GM12874 (cell line): ENCODE measurements at regions not wholly inside any gene's neighbourhood (a gene's known extent, or its start where the extent isn't known, plus 50 kb on each side); places are given as distances from the start of the nearest gene placed in this dataset.

Experiments
- TF ChIP-seq, protein P1 (sequence below): IDR thresholded peaks from 2 replicates; pipeline ENCODE4 v1.5.1; 2011; ENCODE audit warnings: low read depth, mild to moderate bottlenecking, control low read depth, low read length, moderate library complexity; ENCODE audit not compliant: insufficient read depth

DNA sequence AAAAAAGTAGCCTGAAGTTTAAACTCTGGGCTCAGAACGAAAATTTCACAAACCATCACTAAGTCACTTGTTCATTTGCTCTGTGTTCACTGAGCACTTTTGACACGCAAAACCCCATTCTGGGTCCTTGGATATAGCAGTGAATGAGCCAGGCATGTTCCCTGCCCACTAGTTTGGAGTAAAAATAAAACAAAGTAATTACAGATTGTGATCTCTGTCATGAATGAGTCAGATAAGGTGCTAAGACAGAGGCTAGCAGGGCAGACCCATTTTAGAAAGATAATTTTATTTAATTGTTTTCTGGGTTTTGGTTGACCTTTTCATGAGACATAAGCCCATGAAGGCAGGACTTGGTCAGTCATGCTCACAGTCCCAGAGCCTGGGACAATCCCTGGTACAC is 84.1 kb upstream of the ARHGEF3 start:
- TF ChIP-seq, protein P1, sequence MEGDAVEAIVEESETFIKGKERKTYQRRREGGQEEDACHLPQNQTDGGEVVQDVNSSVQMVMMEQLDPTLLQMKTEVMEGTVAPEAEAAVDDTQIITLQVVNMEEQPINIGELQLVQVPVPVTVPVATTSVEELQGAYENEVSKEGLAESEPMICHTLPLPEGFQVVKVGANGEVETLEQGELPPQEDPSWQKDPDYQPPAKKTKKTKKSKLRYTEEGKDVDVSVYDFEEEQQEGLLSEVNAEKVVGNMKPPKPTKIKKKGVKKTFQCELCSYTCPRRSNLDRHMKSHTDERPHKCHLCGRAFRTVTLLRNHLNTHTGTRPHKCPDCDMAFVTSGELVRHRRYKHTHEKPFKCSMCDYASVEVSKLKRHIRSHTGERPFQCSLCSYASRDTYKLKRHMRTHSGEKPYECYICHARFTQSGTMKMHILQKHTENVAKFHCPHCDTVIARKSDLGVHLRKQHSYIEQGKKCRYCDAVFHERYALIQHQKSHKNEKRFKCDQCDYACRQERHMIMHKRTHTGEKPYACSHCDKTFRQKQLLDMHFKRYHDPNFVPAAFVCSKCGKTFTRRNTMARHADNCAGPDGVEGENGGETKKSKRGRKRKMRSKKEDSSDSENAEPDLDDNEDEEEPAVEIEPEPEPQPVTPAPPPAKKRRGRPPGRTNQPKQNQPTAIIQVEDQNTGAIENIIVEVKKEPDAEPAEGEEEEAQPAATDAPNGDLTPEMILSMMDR: no peak

DNA sequence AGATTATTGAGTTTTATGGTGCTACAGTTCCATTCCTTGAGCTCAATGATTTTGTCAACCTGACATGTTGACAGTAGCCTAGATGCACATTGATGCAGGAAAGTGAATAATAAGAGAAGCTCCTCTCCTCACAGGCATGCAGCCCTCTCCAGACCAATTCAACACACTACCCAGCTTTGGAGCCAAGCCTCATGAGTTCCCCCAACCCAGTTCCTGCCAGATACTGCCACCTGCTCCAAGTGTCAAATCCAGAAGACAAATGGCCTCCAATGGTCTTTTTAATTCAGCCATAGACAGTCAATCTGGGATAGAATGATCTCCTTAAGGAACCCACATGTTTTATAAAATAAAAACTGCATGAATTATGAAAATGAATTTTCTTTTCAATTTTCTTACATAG is 83.7 kb upstream of the ARHGEF3 start:
- TF ChIP-seq, protein P1: no peak

- TF ChIP-seq, protein P1: no peak
Measured at GRCh38 chr3:56884387-56884786, 82.6 kb upstream of the ARHGEF3 start.

GRCh38 chr3:56883828-56884227 is 82.1 kb upstream of the ARHGEF3 start:
- TF ChIP-seq, protein P1: no peak

DNA sequence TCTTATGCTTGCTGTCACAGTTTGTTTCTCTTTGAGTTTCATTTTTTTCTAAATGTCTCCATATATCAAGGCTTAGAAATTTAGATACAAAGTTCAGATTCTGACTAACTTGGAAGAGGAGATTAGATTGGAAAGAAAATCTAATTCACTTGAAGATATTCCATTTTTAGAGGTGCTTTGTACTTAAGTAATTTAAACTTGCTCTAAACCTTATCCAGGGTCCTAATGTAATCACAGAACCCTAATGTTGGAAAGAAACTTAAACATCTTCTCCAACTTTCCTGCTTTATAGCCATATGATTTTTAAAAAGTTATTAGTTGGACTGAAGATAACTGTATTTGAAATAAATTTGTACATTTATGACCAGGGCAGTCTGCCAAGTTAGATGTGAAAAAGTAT is 81.1 kb upstream of the ARHGEF3 start:
- TF ChIP-seq, protein P1: no peak

DNA sequence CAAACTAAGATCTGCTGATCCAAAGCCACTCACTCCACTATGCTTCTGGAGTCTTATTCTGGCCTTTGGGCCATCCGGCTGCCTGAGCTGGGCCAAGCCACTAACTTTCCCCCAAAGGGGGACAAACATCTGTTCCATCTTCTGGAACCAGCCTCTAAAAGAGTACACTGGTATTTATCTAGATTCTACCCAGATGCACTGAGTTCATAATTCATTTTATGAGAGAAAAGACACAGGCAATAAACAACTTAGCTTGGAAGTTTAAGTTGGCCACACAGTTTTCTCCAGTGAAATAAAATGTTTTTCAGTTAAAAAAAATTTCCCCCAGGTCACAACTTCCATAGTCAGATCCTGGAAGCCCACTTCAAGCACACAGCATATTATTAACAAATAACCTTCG is 80.1 kb upstream of the ARHGEF3 start:
- TF ChIP-seq, protein P1: no peak

DNA sequence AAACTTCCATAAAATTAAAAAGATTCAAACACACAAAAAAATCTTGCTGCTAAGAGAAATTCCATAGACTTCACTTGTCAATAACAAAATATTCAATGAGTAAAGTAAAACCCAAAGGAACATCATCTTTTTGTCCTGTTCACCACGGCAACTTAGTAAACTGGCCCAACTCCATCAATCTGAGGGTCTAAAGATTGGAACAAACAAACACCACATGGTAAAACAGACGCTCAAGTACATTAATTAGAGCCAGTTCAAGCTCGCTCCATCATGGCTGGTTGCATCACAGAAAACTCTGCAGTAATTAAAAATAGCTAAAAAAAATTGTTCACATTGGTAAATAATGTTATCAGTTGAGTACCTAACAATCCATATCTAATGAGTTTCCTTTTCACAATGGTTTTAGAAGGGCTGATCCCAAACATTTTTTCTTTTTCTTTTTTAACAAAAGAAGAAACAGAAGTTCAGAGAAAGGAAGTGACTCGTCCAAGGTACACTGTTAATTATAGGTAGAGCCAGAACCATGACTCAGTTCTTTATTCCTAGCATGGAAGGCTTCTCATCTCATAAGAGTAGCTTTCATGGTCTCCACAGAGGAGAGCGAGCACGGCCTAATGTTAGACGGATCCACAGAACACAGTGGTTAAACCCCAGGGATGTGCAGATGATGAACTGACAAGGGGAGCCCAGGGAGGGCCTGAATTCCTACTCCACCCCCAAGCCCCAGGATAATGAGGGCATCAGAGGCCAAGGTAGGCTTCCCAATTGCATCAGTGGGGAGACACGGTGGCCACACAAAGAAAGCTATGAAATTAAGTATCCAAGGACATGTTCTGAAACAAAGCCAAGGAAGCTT is 79.2 kb upstream of the ARHGEF3 start:
- TF ChIP-seq, protein P1: no peak
